Effector memory CD8-positive, alpha-beta T cell (primary cell): ENCODE measurements at regions not wholly inside any gene's neighbourhood (a gene's known extent, or its start where the extent isn't known, plus 50 kb on each side); places are given as distances from the start of the nearest gene placed in this dataset.

Source experiments
- ATAC-seq: fragments of 150-1000 bp; cut with Tn5 transposase; replicated peaks from 2 replicates; pipeline ENCODE4 v1.10.0; 2021; ENCODE audit warnings: mild to moderate bottlenecking, moderate library complexity
- DNase-seq, 3 experiments: peaks; one replicate each; pipeline ENCODE4 v3.0.0; 2021
- H3K27ac Mint-ChIP-seq, 2 donors: one replicate each; pipeline ENCODE4 v1.8.0; 2022; ENCODE audit warnings: mild to moderate bottlenecking in 2 of 2, mixed read lengths in 2 of 2, moderate library complexity in 2 of 2
- H3K27me3 Mint-ChIP-seq, 2 donors: one replicate each; pipeline ENCODE4 v1.8.0; 2022; ENCODE audit warnings: mixed read lengths in 2 of 2
- H3K36me3 Mint-ChIP-seq: one replicate; pipeline ENCODE4 v1.8.0; 2022; ENCODE audit warnings: mild to moderate bottlenecking, moderate library complexity, mixed read lengths; ENCODE audit not compliant: insufficient read depth
- H3K4me1 Mint-ChIP-seq, 2 donors: one replicate each; pipeline ENCODE4 v1.8.0; 2022; ENCODE audit warnings: low read depth in 2 of 2, mixed read lengths in 2 of 2
- H3K4me3 Mint-ChIP-seq, 2 donors: one replicate each; pipeline ENCODE4 v1.8.0; 2022; ENCODE audit warnings: mild to moderate bottlenecking in 2 of 2, mixed read lengths in 2 of 2, moderate library complexity in 2 of 2
- H3K9me3 Mint-ChIP-seq, 2 donors: one replicate each; pipeline ENCODE4 v1.8.0; 2022; ENCODE audit warnings: mixed read lengths in 2 of 2

- no peak for DNase-seq
- Mint-ChIP-seq H3K4me1 (no peaks in the 10 kb centered on the region), H3K4me3 (no peak overlapping the region), H3K27ac (no peak overlapping the region), H3K36me3 (no peaks in the 10 kb centered on the region), H3K27me3 (peaks cover 8 to 31% of the 10 kb centered on the region in 2 donors), H3K9me3 (no peaks in the 10 kb centered on the region)
- no peak for ATAC-seq
Observed at GRCh38 chr2:133821107-133821760, 253.0 kb upstream of the NCKAP5 start.

DNA sequence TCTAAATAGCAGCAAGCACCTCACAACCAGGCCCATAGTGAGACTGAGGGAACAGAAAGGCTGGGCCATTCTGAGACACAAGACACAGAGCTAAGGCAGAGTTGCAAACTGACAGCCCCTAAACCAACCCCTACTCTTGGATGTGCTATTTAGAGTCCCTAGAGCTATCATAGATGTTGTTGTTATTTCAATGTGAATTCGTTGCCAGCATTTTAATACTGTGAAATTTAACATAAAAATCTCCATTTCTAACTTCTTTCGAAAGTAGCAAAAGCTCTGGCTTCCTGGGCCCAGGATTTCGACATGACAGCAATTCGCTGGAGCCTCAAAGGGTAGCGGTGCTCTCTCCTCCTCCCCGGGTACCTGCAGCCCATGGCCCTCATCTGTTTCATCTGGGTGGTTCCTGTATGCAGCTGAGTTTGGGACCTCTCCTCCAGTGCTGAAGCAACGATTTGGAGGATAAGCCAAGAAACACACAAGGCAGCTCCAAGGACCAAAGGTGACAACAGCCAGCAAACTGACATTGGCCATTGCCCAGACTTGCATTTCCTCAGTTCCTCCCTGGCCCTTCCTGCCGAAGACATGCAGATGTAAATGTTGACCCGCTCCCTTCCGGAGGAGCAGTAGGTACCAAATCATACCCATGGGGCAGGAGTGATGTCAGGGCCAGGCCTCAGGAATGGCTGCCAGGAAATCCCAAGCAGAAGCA lies 254.4 kb upstream of the NCKAP5 start:
- DNase-seq, result no peak
- Mint-ChIP-seq H3K9me3 (no peaks in the 10 kb centered on the region), H3K4me3 (no peak overlapping the region), H3K27ac (no peak overlapping the region), H3K27me3 (peaks cover 14 to 46% of the 10 kb centered on the region in 2 donors), H3K4me1 (no peaks in the 10 kb centered on the region), H3K36me3 (no peaks in the 10 kb centered on the region)
- no peak for ATAC-seq

DNA sequence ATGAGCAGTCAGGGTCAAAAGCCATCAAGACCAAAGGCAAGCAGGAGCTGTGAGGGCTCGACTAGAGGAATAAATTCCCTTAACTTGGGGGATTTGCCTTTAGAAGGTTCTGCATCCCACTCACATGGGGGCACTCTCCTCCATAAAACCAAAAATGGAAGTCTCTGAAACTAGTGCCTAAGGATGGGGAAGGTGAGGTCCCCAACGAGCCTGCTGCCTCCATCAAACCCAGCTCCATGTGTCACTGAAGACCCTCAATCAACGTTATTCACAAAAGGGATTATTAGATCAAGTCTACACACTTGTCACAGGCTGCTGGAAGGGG lies 254.9 kb upstream of the NCKAP5 start:
- ATAC-seq, result no peak
- no peak for DNase-seq
- no peak overlapping the region for H3K4me3 Mint-ChIP-seq
- H3K4me1 Mint-ChIP-seq, result no peaks in the 10 kb centered on the region
- no peak overlapping the region for H3K27ac Mint-ChIP-seq
- peaks cover 19 to 51% of the 10 kb centered on the region in 2 donors for H3K27me3 Mint-ChIP-seq
- no peaks in the 10 kb centered on the region for H3K36me3 Mint-ChIP-seq
- H3K9me3 Mint-ChIP-seq, result no peaks in the 10 kb centered on the region

DNA sequence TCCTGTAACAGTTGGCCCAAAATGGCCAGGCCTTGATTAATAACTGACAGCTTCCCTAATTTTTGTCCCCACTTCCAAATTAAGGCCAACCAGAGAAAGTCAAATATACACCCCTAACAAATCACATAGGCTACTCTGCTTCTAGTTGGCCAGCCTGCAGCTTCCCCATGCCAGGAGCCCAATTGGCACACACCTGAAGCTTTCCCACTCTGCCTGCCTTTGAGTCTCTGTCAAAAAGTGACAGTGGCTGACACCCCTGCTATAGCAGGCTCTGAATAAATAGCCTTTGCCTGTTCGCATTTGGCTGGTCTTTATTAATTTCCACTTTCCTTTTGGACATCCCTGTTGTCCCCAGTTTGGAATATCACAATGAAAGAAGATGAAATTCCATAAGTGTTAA lies 256.6 kb upstream of the NCKAP5 start:
- no peaks in the 10 kb centered on the region for H3K4me1 Mint-ChIP-seq
- DNase-seq (no peak), ATAC-seq (no peak)
- H3K36me3 Mint-ChIP-seq, result no peaks in the 10 kb centered on the region
- H3K27me3 Mint-ChIP-seq, result peaks cover 21 to 50% of the 10 kb centered on the region in 2 donors
- no peak overlapping the region for H3K27ac Mint-ChIP-seq
- no peak overlapping the region for H3K4me3 Mint-ChIP-seq
- no peaks in the 10 kb centered on the region for H3K9me3 Mint-ChIP-seq

DNA sequence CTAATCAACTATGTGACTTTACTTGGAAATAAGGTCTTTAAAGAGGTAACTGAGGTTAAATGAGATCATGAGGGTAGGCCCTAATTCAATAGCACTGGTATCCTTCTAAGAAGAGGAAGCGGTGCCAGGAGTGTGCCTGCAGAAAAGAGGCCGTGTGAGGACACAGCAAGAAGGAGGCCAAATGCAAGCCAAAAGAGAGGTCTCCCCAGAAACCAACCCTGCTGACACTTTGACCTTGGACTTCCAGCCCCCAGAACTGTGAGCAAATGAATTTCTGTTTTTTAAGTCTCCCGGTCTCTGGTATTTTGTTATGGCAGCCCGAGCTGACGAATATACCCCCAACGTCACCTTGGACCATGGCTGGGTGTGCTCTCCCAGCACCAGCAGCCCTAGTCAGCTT lies 257.5 kb upstream of the NCKAP5 start:
- Mint-ChIP-seq H3K36me3 (no peaks in the 10 kb centered on the region), H3K27ac (no peak overlapping the region), H3K9me3 (no peaks in the 10 kb centered on the region), H3K27me3 (peaks cover 21 to 50% of the 10 kb centered on the region in 2 donors), H3K4me3 (no peak overlapping the region), H3K4me1 (no peaks in the 10 kb centered on the region)
- DNase-seq (no peak), ATAC-seq (no peak)

- no peak overlapping the region for H3K27ac Mint-ChIP-seq
- H3K27me3 Mint-ChIP-seq, result peaks cover 36 to 44% of the 10 kb centered on the region in 2 donors
- H3K4me3 Mint-ChIP-seq, result no peak overlapping the region
- DNase-seq (no peak), ATAC-seq (no peak)
- H3K36me3 Mint-ChIP-seq, result no peaks in the 10 kb centered on the region
- no peaks in the 10 kb centered on the region for H3K4me1 Mint-ChIP-seq
- H3K9me3 Mint-ChIP-seq, result no peaks in the 10 kb centered on the region
Observed at GRCh38 chr2:133828913-133829312, 260.6 kb upstream of the NCKAP5 start.

- Mint-ChIP-seq H3K36me3 (no peaks in the 10 kb centered on the region), H3K9me3 (no peaks in the 10 kb centered on the region), H3K4me1 (no peaks in the 10 kb centered on the region), H3K4me3 (no peak overlapping the region), H3K27ac (no peak overlapping the region), H3K27me3 (peaks cover 36 to 44% of the 10 kb centered on the region in 2 donors)
- no peak for ATAC-seq
- DNase-seq, result no peak
Observed at GRCh38 chr2:133829450-133830020, 261.3 kb upstream of the NCKAP5 start.

- Mint-ChIP-seq H3K27ac (no peak overlapping the region), H3K9me3 (no peaks in the 10 kb centered on the region), H3K4me1 (no peaks in the 10 kb centered on the region), H3K4me3 (no peak overlapping the region), H3K27me3 (peaks cover 8 to 19% of the 10 kb centered on the region in 2 donors), H3K36me3 (no peaks in the 10 kb centered on the region)
- no peak for DNase-seq
- no peak for ATAC-seq
Observed at GRCh38 chr2:133833746-133834145, 265.5 kb upstream of the NCKAP5 start.

GRCh38 chr2:133835821-133836619 lies 267.8 kb upstream of the NCKAP5 start:
- Mint-ChIP-seq H3K36me3 (no peaks in the 10 kb centered on the region), H3K27ac (no peak overlapping the region)

GRCh38 chr2:133836691-133837345 lies 268.6 kb upstream of the NCKAP5 start:
- no peak for DNase-seq
- ATAC-seq, result no peak
- Mint-ChIP-seq H3K36me3 (no peaks in the 10 kb centered on the region), H3K27ac (no peak overlapping the region), H3K27me3 (peaks cover 0 to 16% of the 10 kb centered on the region in 2 donors), H3K9me3 (no peaks in the 10 kb centered on the region), H3K4me1 (no peaks in the 10 kb centered on the region), H3K4me3 (no peak overlapping the region)

More at GRCh38 chr2:133835821-133836619, 267.8 kb upstream of the NCKAP5 start:
- DNase-seq (no peak), ATAC-seq (no peak)
- H3K4me3 Mint-ChIP-seq, result no peak overlapping the region
- no peaks in the 10 kb centered on the region for H3K4me1 Mint-ChIP-seq
- H3K9me3 Mint-ChIP-seq, result no peaks in the 10 kb centered on the region
- H3K27me3 Mint-ChIP-seq, result peaks cover 0 to 19% of the 10 kb centered on the region in 2 donors

DNA sequence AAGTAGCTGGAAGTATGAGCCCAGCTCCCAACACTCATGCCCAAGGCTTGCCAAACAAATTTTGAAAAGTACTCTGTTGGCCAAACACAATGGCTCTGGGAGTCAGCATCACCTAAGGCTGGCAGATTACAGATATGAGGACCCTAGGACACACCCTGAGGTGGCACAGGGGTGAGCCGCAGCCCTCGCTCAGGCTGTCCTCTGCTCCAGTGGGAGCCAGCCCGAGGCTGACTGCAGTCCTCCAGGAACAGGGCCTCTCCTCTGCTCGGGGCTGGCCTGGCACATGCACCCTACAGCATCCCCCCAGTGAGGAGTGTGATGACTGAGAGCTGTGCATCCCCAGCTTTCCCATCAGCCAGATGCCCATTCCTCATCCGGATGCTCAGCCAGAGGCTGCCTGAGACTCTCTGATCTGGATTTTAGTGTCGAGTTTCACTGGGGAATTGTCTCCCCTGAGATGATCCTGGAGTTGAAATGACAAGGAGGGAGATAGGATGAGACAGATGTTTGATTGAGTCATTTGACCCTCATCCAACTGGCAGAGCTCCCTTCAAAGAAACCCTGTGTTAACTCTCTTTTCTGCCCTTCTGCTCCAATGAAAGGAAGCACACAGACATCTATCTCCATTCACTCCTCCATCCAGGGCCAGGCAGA lies 269.3 kb upstream of the NCKAP5 start:
- peaks cover 0 to 12% of the 10 kb centered on the region in 2 donors for H3K27me3 Mint-ChIP-seq
- no peak overlapping the region for H3K27ac Mint-ChIP-seq
- no peaks in the 10 kb centered on the region for H3K9me3 Mint-ChIP-seq
- H3K4me3 Mint-ChIP-seq, result no peak overlapping the region
- no peak for DNase-seq
- ATAC-seq, result no peak
- no peaks in the 10 kb centered on the region for H3K36me3 Mint-ChIP-seq
- H3K4me1 Mint-ChIP-seq, result no peaks in the 10 kb centered on the region

GRCh38 chr2:133838642-133839365 lies 270.5 kb upstream of the NCKAP5 start:
- Mint-ChIP-seq H3K9me3 (no peaks in the 10 kb centered on the region), H3K27ac (no peak overlapping the region), H3K27me3 (peaks cover 0 to under 1% of the 10 kb centered on the region in 2 donors), H3K4me3 (no peak overlapping the region), H3K36me3 (no peaks in the 10 kb centered on the region), H3K4me1 (no peaks in the 10 kb centered on the region)
- no peak for DNase-seq
- ATAC-seq, result no peak
